GM19025 (cell line): ENCODE measurements at regions not wholly inside any gene's neighbourhood (a gene's known extent, or its start where the extent isn't known, plus 50 kb on each side); places are given as distances from the start of the nearest gene placed in this dataset.

ENCODE experiments used
- ATAC-seq: cut with Tn5 transposase; IDR thresholded peaks from one replicate; pipeline ENCODE4 v1.9.1; 2021; ENCODE audit warnings: mild to moderate bottlenecking, low read depth, moderate library complexity; ENCODE audit not compliant: unreplicated experiment

DNA sequence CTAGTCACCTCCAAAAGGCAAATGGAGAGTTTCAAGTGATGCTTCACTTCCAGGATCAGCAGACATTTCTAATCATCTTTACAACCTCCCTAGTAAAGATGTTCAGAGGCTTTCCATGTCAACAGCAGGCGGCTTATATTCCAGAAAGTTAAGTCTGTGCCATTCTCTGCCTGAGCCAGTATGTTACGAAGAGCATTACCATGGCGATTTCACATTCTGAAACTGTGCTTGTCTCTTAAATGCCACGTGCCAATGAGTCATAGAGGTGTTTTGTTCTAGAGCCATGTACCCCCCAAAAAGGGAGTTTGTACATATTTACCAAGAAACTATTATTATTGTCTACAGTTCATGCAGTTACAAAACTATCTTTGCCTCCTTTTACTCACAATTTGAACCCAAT, 319.5 kb downstream of the FOXA2 start:
- ATAC-seq, result no peak

DNA sequence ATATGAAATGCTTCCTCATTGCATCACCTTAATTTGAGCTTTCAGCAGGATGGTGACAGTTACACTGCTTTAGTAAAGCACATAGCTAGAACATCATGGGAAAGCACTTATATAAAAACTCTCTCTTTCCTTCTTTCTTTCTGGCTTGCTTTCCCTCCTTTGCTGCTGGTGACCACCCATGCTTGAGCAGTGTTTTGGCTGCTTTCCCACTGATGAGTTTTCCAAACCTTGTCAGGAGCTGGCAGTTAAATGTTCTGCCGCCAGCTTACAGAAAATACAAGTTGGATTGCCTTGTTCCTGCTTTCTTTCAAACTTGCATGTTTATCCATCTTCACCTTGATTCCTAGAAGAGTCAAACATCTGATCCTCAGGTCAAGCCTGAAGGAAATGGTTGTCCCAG, 323.9 kb downstream of the FOXA2 start:
- ATAC-seq, result no peak

DNA sequence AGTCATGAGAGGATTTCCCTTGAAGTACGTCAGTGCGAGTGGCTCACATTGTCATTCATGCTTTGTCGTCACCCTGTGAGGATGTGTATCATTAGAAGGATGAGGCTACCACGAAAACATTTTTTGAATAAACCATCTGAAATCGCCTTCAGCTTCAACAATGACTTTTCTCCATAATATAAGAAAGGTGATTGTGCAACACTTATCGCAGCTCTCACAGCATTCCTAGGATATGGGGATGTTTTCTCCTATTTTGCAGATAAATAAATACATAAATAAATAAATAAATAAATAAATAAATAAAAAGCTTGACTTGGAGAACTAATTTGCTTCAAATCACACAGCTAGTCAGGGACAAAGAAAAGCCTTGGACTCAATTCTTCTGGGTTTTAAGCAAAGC, 326.5 kb downstream of the FOXA2 start:
- ATAC-seq, result no peak

DNA sequence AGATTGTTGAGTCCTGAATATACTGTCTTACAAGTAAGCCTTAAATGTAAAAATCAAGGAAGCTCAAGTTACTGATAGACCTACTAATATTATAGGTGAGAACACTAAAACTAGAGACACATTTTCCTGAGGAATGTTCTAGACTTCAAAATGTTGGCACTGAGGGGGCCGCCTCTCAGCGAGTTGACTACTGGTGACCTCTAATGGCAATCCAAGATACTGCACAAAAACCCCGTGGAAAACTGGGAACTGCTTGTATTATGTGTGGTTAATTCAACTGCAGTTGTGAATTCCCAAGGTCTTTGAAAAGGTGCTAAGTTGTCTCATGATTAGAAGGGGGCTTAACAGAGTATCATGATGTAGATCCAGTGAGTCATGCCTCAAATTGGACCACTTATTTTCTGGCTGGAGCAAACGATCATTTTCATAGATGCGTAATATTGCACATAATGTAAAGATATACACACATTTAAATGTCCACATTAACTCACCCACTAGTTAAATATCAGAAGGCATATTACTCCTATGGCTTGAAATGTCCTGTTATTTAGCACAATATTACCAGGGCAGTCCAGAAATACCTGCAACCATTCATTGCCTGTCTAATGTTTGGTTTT, 336.2 kb downstream of the FOXA2 start:
- no peak for ATAC-seq

DNA sequence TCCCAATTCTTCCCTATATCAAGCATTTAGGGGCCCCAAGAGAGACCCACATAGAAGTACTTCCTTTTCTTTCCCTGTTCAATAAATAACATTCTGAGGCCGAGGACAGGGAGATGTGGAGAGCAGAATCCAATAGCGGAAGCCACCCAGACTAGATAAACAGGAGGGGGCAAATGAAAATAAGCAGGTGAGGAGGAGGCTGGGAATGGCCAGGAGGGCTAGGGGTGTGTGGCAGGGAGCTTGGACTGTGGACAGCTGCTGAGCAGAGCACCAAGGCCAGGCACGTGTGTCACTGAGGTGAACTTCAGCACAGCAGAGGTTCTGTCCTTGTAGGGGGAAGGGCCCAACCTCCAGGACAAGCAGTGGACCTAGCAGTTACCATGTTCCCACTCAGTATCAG, 339.2 kb downstream of the FOXA2 start:
- no peak for ATAC-seq

DNA sequence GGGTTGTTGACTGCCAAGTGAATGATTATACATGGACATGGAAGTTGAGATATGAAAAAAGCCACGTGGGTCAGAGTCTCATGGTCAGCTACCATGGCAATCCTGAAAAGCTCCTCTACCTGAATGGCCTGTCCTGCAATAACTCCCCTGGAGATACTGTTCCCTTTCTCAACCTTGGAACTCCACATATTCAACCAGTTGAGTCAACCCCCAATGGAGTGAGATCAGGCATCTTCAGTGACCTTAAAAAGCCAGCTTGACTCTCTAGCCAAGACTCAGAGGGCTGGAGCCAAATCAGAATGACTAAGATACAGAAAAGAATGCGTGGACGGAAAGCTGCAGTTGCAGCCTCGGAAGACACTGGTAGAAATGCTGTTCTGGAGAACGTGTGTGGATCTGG, 341.3 kb downstream of the FOXA2 start:
- ATAC-seq, result no peak

DNA sequence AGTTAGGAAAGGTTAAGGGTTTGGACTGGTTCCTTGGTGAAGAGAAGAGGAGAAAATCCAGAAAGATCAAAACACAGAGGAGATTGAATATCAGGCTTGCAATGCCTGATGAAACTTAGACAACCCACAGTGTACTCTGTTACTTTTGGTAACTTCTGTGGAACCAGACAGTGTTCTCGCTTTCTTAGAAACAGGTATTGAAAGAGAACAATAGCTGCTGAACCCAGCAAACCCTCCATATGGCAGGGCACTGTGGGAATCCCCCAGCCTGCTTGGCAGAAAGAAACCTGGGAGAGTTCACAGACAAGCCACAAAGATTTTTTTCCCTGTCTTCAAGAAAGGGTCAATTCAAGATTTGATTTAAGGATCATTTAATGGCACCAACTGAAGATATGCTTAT, 342.8 kb downstream of the FOXA2 start:
- no peak for ATAC-seq

DNA sequence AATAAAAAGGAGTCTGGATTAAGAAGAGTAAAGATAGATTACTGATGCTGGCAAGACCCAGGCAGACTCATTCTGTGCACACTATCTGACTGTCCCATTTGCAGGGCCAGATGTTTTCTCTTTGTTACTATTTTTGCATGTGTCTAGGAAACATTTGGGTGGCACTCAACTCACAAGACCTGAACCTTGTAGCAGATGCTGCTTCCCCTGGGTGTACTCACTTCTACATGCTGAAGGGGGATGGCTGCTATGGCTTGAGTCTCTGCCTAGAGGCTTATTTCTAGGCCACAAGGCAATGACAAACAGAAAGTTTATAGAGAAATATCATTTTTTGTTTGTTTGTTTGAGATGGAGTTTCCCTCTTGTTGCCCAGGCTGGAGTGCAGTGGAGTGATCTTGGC, 351.4 kb downstream of the FOXA2 start:
- no peak for ATAC-seq

DNA sequence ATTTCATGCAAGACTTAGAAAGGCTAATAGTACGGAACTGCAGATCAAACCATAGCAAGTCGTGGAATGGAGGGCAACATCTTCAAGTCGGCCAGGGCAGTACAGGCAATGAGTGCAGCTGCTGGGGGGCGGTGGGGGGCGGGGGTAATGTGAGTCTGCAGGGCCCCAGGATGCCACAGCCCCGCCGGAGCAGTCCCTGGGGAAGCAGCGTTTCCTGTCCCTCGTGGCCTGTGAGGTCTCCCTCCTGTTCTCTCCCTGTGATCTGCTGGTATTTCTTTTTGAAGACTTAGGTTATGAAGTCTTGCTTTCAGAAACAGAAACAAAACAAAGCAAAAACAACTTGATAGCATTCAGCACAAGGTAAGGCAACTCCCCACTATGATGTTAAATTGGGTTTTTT, 351.9 kb downstream of the FOXA2 start:
- no peak for ATAC-seq

DNA sequence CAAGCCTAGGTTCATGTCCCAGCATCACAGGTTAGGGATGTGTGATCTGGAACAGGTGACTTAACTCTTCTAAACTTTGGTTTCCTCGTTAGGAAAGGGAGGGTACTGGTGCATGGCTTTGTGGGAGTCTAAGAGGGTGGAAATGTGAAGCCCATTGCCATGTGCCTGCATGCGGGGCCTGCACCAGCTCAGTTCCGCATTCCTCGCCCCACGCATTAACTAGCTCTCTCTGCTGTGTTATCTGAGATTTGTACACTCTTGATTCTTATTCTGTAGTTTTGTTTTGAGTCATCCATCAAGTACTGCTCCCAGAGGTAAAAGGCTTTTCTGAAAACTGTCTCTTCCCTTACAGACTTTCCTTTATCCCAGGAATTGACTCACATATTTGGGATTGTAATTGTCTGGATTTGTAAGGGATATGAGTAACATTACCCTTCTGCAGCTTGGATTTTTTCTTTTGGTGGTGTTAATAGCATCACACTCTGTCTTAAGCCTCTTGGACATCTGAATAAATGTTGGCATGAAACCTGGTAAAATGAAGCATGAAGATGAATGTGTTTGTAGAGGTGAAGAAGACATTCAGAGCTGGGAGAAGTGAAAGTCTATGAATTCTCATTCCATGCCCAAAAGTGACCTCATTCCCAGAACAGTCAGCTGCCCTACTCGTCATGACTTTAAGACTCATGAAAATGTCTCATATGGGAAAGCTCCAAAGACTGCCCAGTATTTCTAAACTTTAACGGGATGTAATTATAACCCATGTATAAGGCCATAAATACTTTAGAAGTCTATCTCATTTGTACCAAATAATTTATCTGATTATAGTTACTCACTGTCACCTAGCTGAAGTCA, 357.3 kb downstream of the FOXA2 start:
- ATAC-seq, result no peak

DNA sequence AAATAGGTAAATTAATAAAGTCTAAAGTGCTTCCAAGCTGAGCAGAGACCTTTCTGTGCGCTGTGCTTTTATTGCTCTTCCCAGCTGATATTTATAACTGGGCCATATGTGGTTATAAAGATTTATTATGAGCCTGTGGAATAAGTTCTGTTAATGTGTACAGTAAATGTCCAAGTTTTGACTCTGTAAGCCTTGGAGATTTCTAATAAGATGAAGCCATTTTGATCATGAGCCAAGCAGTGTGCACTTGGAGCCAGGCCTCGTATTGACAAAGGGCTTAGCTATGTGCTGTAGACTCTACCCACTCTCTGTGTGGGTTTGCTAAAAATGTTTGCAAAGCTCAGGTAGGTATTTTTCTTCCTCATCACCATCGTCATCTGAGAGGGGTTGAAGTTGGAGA, 361.1 kb downstream of the FOXA2 start:
- ATAC-seq, result no peak

DNA sequence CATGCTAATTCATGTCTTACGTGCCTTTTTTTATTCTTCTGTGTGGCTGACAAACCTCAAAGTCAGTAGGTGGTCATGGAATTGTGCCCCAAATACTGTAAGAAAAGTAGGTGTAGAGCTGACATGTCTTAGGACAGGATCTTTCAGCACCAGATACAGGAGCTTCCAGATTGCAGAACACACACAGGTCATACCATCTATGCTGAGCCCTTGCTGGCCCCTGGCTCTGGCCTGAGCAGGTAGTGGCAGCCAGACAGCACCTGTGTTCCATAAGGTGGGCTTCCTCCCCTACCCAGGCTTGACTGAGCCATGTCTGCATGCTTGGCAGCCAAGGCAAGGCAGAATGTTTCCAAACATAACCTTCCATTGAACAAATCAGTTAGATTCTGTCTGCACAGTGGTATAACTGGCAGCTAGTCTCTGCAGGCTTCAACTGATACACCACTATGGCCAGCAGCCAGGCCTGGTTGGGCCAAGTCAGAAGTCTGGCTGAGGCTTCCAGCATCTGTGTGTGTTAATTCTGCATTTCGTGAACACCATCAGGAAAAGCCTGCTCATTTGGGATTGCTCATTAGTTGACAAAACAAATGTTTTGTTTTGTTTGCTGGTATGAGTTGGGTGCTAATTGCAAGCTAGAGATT, 366.5 kb downstream of the FOXA2 start:
- no peak for ATAC-seq

DNA sequence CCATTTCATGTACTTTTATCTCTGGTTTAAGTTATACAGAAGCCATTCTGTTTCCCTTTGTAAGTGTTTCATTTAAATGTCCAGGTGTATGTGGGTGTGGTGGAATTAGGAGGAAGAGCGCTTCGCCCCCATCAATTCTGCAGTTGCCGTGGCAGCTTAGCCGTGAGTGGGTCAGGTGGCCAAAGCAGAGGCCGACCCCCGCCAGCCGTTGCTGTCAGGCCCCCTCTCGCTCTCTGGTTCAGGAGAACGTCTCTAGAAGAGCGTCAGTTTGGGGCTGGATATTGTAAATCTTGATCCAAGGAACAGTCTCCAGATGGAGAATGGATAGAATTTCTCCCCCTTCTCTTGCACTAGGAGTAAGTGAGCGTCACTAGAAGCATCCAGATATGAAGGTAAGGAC, 367.4 kb downstream of the FOXA2 start:
- no peak for ATAC-seq

DNA sequence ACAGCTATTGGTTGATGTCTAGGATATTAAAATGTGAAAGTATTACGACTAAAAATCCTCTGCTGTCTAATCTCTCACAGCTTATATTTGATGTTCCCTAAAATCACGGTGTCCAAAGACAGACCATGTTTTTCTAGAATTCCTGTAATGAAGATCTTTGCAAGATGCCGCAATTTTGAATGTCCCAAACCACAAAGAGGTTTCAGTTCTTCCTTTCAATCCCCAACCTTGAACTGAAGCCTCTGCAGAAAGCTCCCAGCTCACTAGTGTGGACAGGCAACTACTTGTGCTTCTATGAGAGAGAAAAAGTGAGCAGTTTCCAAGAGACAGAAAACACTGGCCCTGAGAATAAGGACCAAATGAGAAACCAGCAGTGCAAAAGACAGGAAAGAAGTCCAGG, 370.1 kb downstream of the FOXA2 start:
- ATAC-seq, result no peak

DNA sequence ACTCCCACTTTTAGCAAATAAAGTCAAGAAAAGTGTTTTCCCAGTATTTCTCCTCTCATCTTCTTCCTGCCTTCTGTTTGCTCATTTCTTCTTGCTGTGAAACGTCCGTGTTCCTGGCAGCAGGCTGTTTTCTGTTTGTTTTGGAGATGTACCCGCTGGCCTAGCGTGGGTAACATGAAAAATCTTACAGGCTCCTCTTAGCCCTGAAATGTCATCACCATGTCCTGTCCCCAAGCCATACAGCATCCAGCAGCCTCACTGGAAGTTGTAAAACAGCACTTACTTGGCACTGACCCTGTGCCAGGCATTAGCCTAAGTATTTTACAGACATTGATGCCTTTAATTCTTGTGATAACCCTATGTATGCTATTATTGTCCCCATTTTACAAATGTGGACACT, 371.1 kb downstream of the FOXA2 start:
- no peak for ATAC-seq

DNA sequence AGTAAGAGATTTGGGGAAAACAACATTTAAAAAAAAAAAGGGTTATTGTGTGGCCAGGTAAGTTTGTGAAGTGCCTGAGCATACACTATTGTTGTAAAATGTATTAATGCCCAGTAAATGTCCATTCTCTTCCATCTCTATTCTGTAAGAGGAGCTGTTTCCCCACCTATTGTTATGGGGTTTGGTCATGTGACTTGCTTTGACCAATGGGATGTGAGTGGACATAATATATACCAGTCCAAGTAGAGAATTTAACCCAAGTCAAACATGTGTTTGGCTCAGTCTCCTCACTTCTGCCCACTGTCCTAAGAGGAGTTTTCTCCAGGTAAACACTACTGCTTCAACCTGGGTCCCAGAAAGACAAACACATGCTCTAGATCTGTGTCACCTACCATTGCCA, 377.1 kb downstream of the FOXA2 start:
- ATAC-seq, result no peak

DNA sequence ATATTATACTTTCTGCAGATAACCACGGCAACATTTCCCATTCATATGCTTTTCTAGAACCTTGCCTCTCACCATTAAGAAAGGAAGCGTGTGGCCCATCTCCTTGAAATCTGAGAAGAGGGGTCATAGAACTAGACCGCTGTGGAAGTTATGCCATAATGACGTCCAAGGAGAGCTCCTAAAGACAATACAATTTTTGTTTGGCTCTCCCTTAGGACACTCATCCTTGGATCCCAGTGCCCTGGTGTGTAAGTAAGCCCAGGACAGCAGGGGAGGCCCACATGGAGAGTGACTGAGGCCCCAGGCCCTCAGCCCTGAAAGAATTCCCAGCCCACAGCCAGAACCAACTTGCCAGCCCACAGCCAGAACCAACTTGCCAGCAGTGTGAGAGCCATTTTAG, 379.6 kb downstream of the FOXA2 start:
- no peak for ATAC-seq

DNA sequence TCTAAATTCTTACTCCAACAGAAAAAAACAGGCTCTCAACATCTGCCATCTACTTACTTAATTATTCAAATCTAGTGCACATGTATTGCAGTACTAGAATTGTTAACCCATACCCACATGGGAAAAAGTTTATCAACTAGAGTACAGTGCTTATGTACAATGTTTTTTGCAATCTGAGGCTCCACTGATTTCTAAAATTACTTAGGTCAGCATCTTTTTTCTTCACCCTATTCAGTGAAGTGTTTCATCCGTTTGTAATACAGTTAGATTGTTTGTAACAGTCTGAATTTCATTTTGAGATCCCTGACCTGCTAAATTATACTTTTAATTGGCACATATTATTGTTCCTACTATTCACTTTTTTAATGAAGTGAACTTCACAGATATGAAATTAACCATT, 402.2 kb downstream of the FOXA2 start:
- ATAC-seq, result no peak

DNA sequence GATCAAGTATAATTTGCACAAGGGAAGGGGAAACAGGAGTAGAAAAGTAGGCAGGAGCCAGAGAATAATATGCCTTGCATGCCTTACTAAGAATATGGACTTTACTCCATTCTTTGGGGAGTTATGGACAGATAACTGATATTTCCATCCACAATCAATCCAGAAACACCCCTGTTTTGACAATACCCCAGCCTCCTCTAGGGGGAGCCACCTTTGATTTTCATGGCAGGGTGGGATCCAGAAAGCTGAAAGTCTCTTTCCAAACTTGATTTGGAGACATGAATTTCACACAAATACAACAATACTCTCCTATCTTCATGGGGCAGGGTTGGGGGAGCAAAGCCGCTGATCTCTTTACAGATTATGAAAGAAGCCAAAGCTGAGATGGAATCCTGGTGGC, 404.1 kb downstream of the FOXA2 start:
- no peak for ATAC-seq

DNA sequence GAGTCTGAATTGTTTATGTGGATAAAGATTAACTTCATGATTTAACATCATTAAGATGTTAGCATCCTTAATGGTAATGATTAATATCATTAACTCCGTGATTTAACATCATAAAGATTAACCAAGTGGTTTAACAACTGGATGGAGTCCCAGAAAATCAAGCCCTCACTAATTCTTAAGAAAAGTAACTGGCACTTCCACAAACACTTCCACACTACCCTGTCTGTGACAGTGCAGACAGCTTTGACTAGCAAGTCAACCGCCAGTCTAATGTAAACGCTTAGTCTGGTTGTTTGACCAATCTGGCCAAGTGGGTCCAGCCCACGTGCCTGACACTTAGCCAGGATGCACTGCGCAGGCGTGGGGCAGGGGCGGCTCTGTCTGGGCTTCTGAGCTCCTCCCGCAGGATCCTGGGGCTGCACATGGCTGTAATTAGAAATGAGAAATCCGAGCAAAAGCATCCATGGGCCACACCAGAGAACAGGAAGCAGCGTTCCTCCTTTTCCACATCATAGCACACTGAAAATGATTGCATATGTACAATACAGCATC, 424.2 kb downstream of the FOXA2 start:
- no peak for ATAC-seq

DNA sequence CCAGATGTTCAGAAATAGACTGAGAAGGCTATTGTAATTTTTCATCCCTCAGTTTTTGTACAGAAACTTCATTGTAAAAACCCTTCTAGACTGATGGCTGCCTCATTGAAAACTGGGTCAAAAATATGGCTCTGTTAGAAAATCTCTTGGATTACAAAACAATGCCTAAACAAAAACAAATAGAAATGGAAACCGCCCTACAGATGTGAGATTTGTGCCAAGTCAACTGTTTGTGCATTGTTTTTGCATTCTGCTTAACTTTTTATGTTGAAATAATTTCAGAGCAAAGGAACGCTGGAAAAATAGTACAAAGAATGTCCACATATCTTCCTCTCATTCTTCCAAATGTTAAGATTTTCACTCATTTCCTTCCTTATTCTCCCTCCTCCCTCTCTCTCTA, 425.1 kb downstream of the FOXA2 start:
- ATAC-seq, result no peak

DNA sequence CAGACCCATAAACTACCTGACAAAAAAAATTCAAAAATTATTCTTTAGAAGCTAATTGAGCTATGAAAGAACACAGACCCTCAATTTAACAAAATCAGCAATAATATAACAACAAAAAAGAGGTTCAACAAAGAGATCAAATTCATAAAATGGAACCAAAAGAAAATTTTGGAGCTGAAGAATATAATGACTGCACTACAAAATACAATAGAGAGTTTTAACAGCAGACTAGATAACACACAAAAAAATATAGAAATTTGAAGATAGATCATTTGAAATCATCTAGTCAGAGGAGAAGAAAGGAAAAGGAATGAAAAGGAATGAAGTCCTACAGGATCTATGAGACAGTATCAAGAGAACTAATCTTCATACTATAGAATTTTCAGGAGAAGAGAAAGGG, 422.1 kb downstream of the PAX1 start:
- ATAC-seq, result no peak
